ENCODE measurements at regions not wholly inside any gene's neighbourhood (a gene's known extent, or its start where the extent isn't known, plus 50 kb on each side); places are given as distances from the start of the nearest gene placed in this dataset.

- no peak for DNase-seq (ENCODE audit: low spot score)
These were observed 442.8 kb upstream of the CHST9 start for GRCh38 chr18:27627927-27628326.

- no peak for DNase-seq (ENCODE audit: low spot score)
These were observed 436.3 kb upstream of the CHST9 start for GRCh38 chr18:27621236-27621890.

- DNase-seq (ENCODE audit: low spot score): no peak
These were observed 434.8 kb upstream of the CHST9 start for GRCh38 chr18:27619906-27620305.

- DNase-seq (ENCODE audit: low spot score): no peak
These were observed 434.1 kb upstream of the CHST9 start for GRCh38 chr18:27619090-27619772.

GRCh38 chr18:27616324-27616723, 431.2 kb upstream of the CHST9 start:
- no peak for DNase-seq (ENCODE audit: low spot score)

- no peak for DNase-seq (ENCODE audit: low spot score)
These were observed 430.1 kb upstream of the CHST9 start for GRCh38 chr18:27614951-27615844.

- DNase-seq (ENCODE audit: low spot score): no peak
These were observed 424.1 kb upstream of the CHST9 start for GRCh38 chr18:27609221-27609620.

- DNase-seq (ENCODE audit: low spot score): no peak
These were observed 423.6 kb upstream of the CHST9 start for GRCh38 chr18:27608742-27609141.

- DNase-seq (ENCODE audit: low spot score): no peak
These were observed 423.1 kb upstream of the CHST9 start for GRCh38 chr18:27608174-27608573.

- no peak for DNase-seq (ENCODE audit: low spot score)
These were observed 421.6 kb upstream of the CHST9 start for GRCh38 chr18:27606741-27607140.

- DNase-seq (ENCODE audit: low spot score): peak; percentile 56
These were observed 420.2 kb upstream of the CHST9 start for GRCh38 chr18:27605107-27605834.

GRCh38 chr18:27604583-27604982, 419.5 kb upstream of the CHST9 start:
- no peak for DNase-seq (ENCODE audit: low spot score)

- DNase-seq (ENCODE audit: low spot score): no peak
These were observed 417.0 kb upstream of the CHST9 start for GRCh38 chr18:27602092-27602491.

GRCh38 chr18:27600245-27600644, 415.1 kb upstream of the CHST9 start:
- DNase-seq (ENCODE audit: low spot score): no peak

GRCh38 chr18:27599202-27599829, 414.2 kb upstream of the CHST9 start:
- peak; percentile 56 for DNase-seq (ENCODE audit: low spot score)

GRCh38 chr18:27595113-27595838, 410.2 kb upstream of the CHST9 start:
- DNase-seq (ENCODE audit: low spot score): no peak

GRCh38 chr18:27585602-27586173, 400.6 kb upstream of the CHST9 start:
- no peak for DNase-seq (ENCODE audit: low spot score)

- DNase-seq (ENCODE audit: low spot score): no peak
These were observed 398.4 kb upstream of the CHST9 start for GRCh38 chr18:27583466-27583865.

- DNase-seq (ENCODE audit: low spot score): no peak
These were observed 397.8 kb upstream of the CHST9 start for GRCh38 chr18:27582760-27583412.

GRCh38 chr18:27581296-27581904, 396.3 kb upstream of the CHST9 start:
- no peak for DNase-seq (ENCODE audit: low spot score)

Measured in AG08396 (cell line).